ENCODE measurements at regions not wholly inside any gene's neighbourhood (a gene's known extent, or its start where the extent isn't known, plus 50 kb on each side); places are given as distances from the start of the nearest gene placed in this dataset.
"Not testable (repeated sequence)": the region's sequence is repeated elsewhere in the genome, so short reads cannot be mapped to it uniquely, and the experiment has no call there.

GRCh38 chr16:63403792-63404191, 1367.6 kb upstream of the CDH8 start:
- TF ChIP-seq, protein P1, sequence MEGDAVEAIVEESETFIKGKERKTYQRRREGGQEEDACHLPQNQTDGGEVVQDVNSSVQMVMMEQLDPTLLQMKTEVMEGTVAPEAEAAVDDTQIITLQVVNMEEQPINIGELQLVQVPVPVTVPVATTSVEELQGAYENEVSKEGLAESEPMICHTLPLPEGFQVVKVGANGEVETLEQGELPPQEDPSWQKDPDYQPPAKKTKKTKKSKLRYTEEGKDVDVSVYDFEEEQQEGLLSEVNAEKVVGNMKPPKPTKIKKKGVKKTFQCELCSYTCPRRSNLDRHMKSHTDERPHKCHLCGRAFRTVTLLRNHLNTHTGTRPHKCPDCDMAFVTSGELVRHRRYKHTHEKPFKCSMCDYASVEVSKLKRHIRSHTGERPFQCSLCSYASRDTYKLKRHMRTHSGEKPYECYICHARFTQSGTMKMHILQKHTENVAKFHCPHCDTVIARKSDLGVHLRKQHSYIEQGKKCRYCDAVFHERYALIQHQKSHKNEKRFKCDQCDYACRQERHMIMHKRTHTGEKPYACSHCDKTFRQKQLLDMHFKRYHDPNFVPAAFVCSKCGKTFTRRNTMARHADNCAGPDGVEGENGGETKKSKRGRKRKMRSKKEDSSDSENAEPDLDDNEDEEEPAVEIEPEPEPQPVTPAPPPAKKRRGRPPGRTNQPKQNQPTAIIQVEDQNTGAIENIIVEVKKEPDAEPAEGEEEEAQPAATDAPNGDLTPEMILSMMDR (IDR thresholded peaks at IDR 0.05; ENCODE audit: insufficient read depth, low read length): no peak
- TF ChIP-seq POLR2AphosphoS5 (IDR thresholded peaks at IDR 0.05; ENCODE audit: low read depth): no peak
- no peak for TF ChIP-seq SPI1 (IDR thresholded peaks at IDR 0.05; ENCODE audit: borderline replicate concordance, low read depth)
- TF ChIP-seq GABPA (IDR thresholded peaks at IDR 0.05; ENCODE audit: low read depth): no peak
- Histone ChIP-seq H3K27ac (replicated peaks) (no peak overlapping the region), H3K4me3 (replicated peaks; ENCODE audit: insufficient read depth, low read length) (no peak overlapping the region), H3K27me3 (ENCODE audit: insufficient read depth, poor library complexity, severe bottlenecking) (no peaks in the 10 kb centered on the region)
- no peak for DNase-seq (ENCODE audit: low read depth in 1 of 2, low spot score in 1 of 2)

GRCh38 chr16:63388277-63388676, 1352.0 kb upstream of the CDH8 start:
- DNase-seq (ENCODE audit: low read depth in 1 of 2, low spot score in 1 of 2); H3K4me3 ChIP-seq (replicated peaks; ENCODE audit: insufficient read depth, low read length); H3K27ac ChIP-seq (replicated peaks); H3K27me3 ChIP-seq (ENCODE audit: insufficient read depth, poor library complexity, severe bottlenecking): not testable (repeated sequence)

DNA sequence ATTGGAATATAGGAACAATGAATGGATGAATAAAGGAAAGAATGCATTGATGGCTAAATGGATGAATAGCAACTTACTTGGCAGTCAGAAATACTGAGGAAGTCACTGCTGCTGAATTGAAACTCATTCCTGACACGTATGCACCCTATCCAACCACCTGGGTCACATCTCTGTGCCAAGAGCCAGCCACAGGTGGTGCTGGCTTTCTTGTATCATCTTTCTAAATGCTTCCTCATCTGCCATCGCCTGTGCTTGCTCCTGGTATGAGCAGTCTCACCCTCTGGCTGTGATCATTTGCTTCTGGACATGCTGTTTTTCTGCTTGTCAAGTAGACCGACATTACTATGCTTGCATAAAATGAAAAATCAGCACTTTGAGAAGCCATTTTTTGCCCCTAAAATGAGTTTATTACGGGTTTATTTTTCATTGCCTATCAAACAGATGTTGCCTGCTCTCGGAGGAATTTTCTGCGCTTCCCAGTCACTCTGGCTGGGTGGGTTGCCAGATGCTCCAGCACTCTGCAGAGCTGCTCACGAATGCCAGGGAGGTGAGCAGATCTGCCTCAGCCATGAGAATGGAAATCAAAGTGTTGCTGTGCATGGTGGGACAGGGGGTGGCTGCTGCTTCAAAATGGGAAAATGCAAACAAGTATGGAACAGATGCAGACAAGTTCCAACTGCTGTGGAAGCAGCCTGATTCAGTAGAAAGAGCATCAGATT, 1349.6 kb upstream of the CDH8 start:
- TF ChIP-seq, protein P2, sequence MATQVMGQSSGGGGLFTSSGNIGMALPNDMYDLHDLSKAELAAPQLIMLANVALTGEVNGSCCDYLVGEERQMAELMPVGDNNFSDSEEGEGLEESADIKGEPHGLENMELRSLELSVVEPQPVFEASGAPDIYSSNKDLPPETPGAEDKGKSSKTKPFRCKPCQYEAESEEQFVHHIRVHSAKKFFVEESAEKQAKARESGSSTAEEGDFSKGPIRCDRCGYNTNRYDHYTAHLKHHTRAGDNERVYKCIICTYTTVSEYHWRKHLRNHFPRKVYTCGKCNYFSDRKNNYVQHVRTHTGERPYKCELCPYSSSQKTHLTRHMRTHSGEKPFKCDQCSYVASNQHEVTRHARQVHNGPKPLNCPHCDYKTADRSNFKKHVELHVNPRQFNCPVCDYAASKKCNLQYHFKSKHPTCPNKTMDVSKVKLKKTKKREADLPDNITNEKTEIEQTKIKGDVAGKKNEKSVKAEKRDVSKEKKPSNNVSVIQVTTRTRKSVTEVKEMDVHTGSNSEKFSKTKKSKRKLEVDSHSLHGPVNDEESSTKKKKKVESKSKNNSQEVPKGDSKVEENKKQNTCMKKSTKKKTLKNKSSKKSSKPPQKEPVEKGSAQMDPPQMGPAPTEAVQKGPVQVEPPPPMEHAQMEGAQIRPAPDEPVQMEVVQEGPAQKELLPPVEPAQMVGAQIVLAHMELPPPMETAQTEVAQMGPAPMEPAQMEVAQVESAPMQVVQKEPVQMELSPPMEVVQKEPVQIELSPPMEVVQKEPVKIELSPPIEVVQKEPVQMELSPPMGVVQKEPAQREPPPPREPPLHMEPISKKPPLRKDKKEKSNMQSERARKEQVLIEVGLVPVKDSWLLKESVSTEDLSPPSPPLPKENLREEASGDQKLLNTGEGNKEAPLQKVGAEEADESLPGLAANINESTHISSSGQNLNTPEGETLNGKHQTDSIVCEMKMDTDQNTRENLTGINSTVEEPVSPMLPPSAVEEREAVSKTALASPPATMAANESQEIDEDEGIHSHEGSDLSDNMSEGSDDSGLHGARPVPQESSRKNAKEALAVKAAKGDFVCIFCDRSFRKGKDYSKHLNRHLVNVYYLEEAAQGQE (IDR thresholded peaks at IDR 0.05; ENCODE audit: insufficient replicate concordance, low read depth): no peak
- TF ChIP-seq GABPA (IDR thresholded peaks at IDR 0.05; ENCODE audit: low read depth) (no peak), POLR2AphosphoS5 (IDR thresholded peaks at IDR 0.05; ENCODE audit: low read depth) (no peak)
- no peaks in the 10 kb centered on the region for H3K27me3 ChIP-seq (ENCODE audit: insufficient read depth, poor library complexity, severe bottlenecking)
- H3K27ac ChIP-seq (replicated peaks): no peak overlapping the region
- no peak overlapping the region for H3K4me3 ChIP-seq (replicated peaks; ENCODE audit: insufficient read depth, low read length)
- DNase-seq (ENCODE audit: low read depth in 1 of 2, low spot score in 1 of 2): no peak

GRCh38 chr16:63373744-63374143, 1337.5 kb upstream of the CDH8 start:
- no peak for DNase-seq (ENCODE audit: low read depth in 1 of 2, low spot score in 1 of 2)
- Histone ChIP-seq H3K4me3 (replicated peaks; ENCODE audit: insufficient read depth, low read length) (no peak overlapping the region), H3K27ac (replicated peaks) (no peak overlapping the region), H3K27me3 (ENCODE audit: insufficient read depth, poor library complexity, severe bottlenecking) (no peaks in the 10 kb centered on the region)
- TF ChIP-seq POLR2AphosphoS5 (IDR thresholded peaks at IDR 0.05; ENCODE audit: low read depth): no peak
- no peak for TF ChIP-seq SPI1 (IDR thresholded peaks at IDR 0.05; ENCODE audit: borderline replicate concordance, low read depth)
- TF ChIP-seq, protein P2 (IDR thresholded peaks at IDR 0.05; ENCODE audit: insufficient replicate concordance, low read depth): no peak
- TF ChIP-seq, protein P1 (IDR thresholded peaks at IDR 0.05; ENCODE audit: insufficient read depth, low read length): no peak
- TF ChIP-seq GABPA (IDR thresholded peaks at IDR 0.05; ENCODE audit: low read depth): no peak

- DNase-seq (ENCODE audit: low read depth in 1 of 2, low spot score in 1 of 2): no peak
- Histone ChIP-seq H3K27me3 (ENCODE audit: insufficient read depth, poor library complexity, severe bottlenecking) (no peaks in the 10 kb centered on the region), H3K4me3 (replicated peaks; ENCODE audit: insufficient read depth, low read length) (no peak overlapping the region), H3K27ac (replicated peaks) (no peak overlapping the region)
- TF ChIP-seq, protein P2 (IDR thresholded peaks at IDR 0.05; ENCODE audit: insufficient replicate concordance, low read depth): no peak
- TF ChIP-seq SPI1 (IDR thresholded peaks at IDR 0.05; ENCODE audit: borderline replicate concordance, low read depth): no peak
- no peak for TF ChIP-seq POLR2AphosphoS5 (IDR thresholded peaks at IDR 0.05; ENCODE audit: low read depth)
- no peak for TF ChIP-seq GABPA (IDR thresholded peaks at IDR 0.05; ENCODE audit: low read depth)
- TF ChIP-seq, protein P1 (IDR thresholded peaks at IDR 0.05; ENCODE audit: insufficient read depth, low read length): no peak
Observed at GRCh38 chr16:63372815-63373214, 1336.6 kb upstream of the CDH8 start.

Data from HL-60 (cell line).